GM21381 (cell line): ENCODE measurements at regions not wholly inside any gene's neighbourhood (a gene's known extent, or its start where the extent isn't known, plus 50 kb on each side); places are given as distances from the start of the nearest gene placed in this dataset.

Experiments
- ATAC-seq: cut with Tn5 transposase; IDR thresholded peaks from one replicate; pipeline ENCODE4 v1.9.1; 2021; ENCODE audit warnings: mild to moderate bottlenecking, moderate library complexity; ENCODE audit not compliant: unreplicated experiment

DNA sequence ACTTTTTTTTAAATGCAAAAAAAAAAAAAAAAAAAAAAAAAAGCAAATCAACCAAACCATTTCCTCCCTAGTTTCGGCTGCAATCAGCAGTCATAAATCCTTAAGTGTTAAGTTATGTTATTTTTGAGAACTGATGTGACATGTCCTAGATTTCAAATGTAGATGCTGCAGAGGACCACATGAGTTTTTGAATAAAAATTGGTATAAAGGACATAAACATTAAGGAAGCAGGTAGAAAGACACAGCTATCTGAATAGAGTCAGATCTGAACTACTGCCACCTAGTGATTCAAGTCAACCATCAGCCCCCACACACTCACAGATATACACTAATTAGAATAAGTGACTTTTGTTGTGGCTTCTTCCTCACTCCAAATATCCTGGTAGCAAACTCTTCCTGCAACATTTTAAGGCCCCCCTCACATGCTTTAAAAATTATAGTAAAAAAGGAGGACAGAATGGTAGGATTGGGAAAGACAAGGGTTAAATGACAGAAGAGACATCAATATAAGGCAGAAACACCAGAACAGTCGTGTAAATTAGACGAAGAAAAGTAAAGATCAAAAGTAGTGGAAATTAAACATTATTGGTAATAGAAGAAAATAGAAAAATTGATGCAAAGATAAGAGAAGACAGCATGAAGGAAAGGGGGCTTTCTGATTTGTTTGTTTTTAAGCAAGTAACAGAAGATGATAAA lies 394.5 kb upstream of the ATP2B1 start:
- ATAC-seq, result peak; percentile 57

- no peak for ATAC-seq
These were observed 391.9 kb upstream of the ATP2B1 start for GRCh38 chr12:90100579-90100978.

- no peak for ATAC-seq
These were observed 390.6 kb upstream of the ATP2B1 start for GRCh38 chr12:90099288-90099687.

GRCh38 chr12:90098132-90098779 lies 389.6 kb upstream of the ATP2B1 start:
- ATAC-seq, result no peak

- no peak for ATAC-seq
These were observed 383.2 kb upstream of the ATP2B1 start for GRCh38 chr12:90091809-90092208.

- no peak for ATAC-seq
These were observed 382.5 kb upstream of the ATP2B1 start for GRCh38 chr12:90090929-90091651.

- ATAC-seq, result no peak
These were observed 377.6 kb upstream of the ATP2B1 start for GRCh38 chr12:90086281-90086680.

- no peak for ATAC-seq
These were observed 377.0 kb upstream of the ATP2B1 start for GRCh38 chr12:90085494-90086274.

DNA sequence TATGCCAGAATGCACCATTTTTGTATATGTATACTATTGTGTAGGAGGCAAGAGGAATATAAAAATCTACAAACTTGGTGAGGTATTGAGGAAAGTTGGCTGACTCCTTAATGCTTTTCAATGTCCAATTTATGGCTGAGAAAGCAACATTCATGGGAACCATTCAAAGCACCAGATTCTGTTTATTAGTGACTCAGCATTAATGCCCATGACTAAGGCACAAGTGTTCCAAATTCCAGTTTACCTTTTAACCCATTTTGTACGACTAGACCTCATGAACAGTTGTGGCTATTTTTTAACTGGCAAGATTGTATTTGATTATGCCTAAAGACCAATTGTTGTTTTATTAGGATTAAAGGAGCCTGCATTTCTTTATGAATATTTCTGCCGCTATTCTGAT lies 375.4 kb upstream of the ATP2B1 start:
- no peak for ATAC-seq

- no peak for ATAC-seq
These were observed 372.0 kb upstream of the ATP2B1 start for GRCh38 chr12:90080616-90081015.

- ATAC-seq, result no peak
These were observed 371.0 kb upstream of the ATP2B1 start for GRCh38 chr12:90079529-90080210.

DNA sequence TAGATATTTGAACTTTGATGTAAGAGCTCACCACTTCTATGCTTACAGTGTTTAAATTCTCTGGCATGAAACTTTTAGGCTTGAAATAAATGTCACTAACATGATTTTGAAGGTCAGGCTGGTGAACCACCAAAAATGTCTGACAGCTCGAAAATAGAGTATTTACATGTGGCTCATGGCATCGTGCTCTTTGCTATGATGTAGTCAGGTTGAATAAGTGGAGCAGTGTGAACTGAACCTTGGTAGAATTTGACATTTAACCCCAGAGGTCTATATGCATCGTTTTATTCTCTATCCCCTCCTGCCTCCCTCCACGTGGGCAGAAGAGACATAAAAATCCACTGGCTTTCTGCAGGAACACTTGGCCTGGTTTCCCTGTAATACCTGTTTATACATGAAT lies 369.7 kb upstream of the ATP2B1 start:
- no peak for ATAC-seq

GRCh38 chr12:90077756-90078155 lies 369.1 kb upstream of the ATP2B1 start:
- no peak for ATAC-seq

GRCh38 chr12:90076851-90077319 lies 368.2 kb upstream of the ATP2B1 start:
- ATAC-seq, result no peak

DNA sequence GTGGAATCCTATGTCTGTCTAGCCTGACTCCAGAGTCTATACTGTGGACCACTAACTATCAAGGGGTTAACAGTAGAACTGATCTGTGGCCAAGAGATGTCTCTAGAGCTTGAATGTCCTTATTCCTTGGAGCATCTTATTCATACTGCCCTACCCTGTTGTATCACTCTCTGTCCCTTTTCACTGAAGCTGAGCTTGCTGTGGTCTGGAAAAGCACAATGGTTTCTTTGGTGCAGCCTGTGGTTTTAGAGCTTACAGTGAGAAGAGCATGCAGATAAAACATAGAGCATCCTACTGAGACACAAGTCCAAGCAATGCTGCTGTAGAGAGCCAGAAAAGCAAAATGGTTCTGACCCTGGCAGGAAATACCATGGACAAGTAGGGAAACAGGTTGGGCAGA lies 367.0 kb upstream of the ATP2B1 start:
- no peak for ATAC-seq

DNA sequence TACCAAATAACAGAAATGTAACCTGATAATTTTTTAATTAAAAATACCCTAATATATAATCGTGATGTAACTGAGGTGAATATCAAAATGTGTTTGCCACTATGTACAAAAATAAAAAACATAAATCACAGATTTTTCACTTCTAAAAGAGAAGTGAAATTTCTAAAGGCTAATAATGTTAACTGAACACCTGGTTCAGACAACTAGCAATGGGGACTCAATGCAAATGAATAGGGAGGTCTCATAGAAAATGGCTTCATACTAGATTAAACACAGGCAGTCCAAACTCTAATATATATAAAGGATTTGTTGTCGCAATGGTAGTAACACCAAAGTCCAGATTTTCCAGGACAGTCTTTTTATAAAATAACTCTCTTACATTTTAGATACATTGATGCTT lies 365.4 kb upstream of the ATP2B1 start:
- ATAC-seq, result no peak

DNA sequence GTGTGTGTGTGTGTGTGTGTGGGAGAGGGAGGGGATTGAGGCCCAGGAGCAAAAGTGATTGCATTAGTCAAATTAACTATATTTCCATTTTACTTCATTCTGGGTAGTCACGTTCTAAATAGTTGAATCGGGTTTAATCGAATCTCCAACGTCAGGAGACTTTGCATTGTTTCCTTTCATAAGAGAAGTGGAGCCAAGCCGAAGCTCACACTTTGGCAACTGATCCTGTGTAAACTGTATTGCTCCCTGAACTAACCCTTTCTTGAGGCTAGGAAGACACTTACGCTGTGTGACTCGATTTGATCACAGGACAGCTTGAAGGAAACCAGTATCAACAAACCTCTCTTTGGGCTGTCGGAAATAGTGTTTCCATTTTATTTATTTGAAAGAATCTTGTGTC lies 363.4 kb upstream of the ATP2B1 start:
- no peak for ATAC-seq

DNA sequence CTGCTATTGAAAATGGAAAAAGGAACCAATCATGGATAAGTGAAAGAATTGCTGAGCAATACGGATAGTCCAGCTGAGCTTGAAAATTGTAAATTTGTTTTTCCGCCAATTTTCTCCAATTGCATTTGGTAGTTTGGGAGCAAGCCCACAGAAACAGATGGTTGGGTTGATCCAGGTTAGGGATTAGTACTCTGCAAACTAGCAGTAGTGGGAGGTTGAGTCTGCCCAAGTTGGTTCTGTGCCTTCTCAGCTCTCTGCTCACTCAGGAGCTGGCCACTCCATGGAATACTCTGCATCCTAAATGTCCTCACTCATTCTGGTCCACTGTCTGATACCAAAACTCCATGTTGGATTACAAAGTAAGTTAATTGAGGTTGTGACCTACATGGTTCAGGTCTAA lies 361.1 kb upstream of the ATP2B1 start:
- ATAC-seq, result no peak

- no peak for ATAC-seq
These were observed 359.2 kb upstream of the ATP2B1 start for GRCh38 chr12:90067791-90068190.
